Testis (tissue), 2 donors: ENCODE measurements at regions not wholly inside any gene's neighbourhood (a gene's known extent, or its start where the extent isn't known, plus 50 kb on each side); places are given as distances from the start of the nearest gene placed in this dataset.

Experiments
- DNase-seq: peaks from one replicate; pipeline ENCODE4 v3.0.0-alpha.2; 2019
- H3K27ac ChIP-seq, 2 donors: fragments of 200-600 bp; sonication (generic); one replicate each; pipeline ENCODE4 v1.5.1; 2019
- H3K27me3 ChIP-seq: fragments of 200-600 bp; sonication (generic); one replicate; pipeline ENCODE4 v1.5.1; 2019
- H3K36me3 ChIP-seq: fragments of 200-600 bp; sonication (generic); one replicate; pipeline ENCODE4 v1.5.1; 2017; ENCODE audit warnings: low read depth; ENCODE audit errors: missing control alignments
- H3K4me1 ChIP-seq: fragments of 200-600 bp; sonication (generic); one replicate; pipeline ENCODE4 v1.5.1; 2019
- H3K4me3 ChIP-seq, 2 donors: fragments of 200-600 bp; sonication (generic); one replicate each; pipeline ENCODE4 v1.5.1; 2017 to 2019
- H3K9me3 ChIP-seq: fragments of 200-600 bp; sonication (generic); one replicate; pipeline ENCODE4 v1.5.1; 2017
- POLR2A ChIP-seq: fragments of 450-650 bp; IDR thresholded peaks from one replicate; pipeline ENCODE4 v1.6.1; 2017; ENCODE audit warnings: antibody characterized with exemption, mild to moderate bottlenecking, moderate library complexity
- WGBS, 2 donors: methylation state at CpG; one replicate each; pipeline ENCODE4 v1.1.5; 2018; 5-methylcytosine and 5-hydroxymethylcytosine counted together
- intact Hi-C: fragments of 100-400 bp; cut with DNase I; formaldehyde crosslinking; loops from one replicate; pipeline ENCODE4 v1.15.1; 2023; ENCODE audit warnings: low total_unique reads
- TF ChIP-seq, protein P1 (sequence below), 3 experiments: fragments of 450-650 bp in 2 of 3; fragments of 200-600 bp in 1 of 3; sonication (generic) in 1 of 3; IDR thresholded peaks; one replicate each; pipeline ENCODE4 v1.5.1; 2016 to 2019; ENCODE audit warnings: antibody characterized with exemption in 3 of 3, mild to moderate bottlenecking in 2 of 3, moderate library complexity in 1 of 3

DNA sequence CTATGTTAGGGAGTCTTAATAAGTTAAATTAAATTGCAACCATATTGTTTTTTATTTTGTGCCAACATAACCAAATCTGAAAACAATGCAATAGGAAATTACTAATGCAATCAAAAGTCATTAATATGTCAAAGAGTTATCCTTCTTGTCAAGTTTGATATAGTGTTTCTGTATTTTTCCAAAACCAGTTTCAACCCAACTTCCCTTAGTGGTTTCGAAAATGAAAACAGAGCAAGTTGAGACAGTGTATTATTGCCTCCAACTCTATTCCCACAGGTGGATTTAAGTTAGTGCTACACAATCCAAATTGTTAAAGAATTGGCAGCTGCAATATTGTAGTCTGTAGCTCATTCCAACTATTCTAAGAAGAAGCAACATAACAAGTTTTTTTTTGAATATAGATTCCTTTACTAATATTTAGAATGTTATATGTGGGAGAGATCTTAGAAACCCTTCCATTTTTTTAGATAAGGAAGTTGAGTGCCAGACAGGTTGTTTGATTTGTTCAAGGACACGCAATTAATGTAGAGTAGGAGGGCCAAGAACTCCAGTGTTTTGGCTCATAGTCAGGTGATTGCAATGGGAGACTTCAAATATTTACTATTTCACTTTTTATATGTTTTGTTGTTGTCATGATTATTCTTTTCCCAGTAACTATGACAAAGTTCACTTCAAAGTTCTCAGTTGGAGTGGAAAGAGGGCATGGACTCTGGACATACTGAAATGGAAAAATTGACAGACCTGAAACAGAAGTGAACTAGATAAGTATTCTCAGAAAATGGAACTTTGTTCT, 282.4 kb upstream of the HSF2 start:
- H3K9me3 ChIP-seq: no peaks in the 10 kb centered on the region
- H3K4me3 ChIP-seq: no peak overlapping the region
- no peaks in the 10 kb centered on the region for H3K36me3 ChIP-seq
- intact Hi-C loops: no loop called here
- TF ChIP-seq, protein P1, sequence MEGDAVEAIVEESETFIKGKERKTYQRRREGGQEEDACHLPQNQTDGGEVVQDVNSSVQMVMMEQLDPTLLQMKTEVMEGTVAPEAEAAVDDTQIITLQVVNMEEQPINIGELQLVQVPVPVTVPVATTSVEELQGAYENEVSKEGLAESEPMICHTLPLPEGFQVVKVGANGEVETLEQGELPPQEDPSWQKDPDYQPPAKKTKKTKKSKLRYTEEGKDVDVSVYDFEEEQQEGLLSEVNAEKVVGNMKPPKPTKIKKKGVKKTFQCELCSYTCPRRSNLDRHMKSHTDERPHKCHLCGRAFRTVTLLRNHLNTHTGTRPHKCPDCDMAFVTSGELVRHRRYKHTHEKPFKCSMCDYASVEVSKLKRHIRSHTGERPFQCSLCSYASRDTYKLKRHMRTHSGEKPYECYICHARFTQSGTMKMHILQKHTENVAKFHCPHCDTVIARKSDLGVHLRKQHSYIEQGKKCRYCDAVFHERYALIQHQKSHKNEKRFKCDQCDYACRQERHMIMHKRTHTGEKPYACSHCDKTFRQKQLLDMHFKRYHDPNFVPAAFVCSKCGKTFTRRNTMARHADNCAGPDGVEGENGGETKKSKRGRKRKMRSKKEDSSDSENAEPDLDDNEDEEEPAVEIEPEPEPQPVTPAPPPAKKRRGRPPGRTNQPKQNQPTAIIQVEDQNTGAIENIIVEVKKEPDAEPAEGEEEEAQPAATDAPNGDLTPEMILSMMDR (IDR thresholded peaks at IDR 0.05): no peak
- no peak for TF ChIP-seq POLR2A
- no peaks in the 10 kb centered on the region for H3K27me3 ChIP-seq
- H3K4me1 ChIP-seq: no peaks in the 10 kb centered on the region
- 53 to 64% methylated on average over 2 of the region's 2 CpGs for WGBS, 2 donors
- no peak for DNase-seq
- H3K27ac ChIP-seq: no peak overlapping the region

DNA sequence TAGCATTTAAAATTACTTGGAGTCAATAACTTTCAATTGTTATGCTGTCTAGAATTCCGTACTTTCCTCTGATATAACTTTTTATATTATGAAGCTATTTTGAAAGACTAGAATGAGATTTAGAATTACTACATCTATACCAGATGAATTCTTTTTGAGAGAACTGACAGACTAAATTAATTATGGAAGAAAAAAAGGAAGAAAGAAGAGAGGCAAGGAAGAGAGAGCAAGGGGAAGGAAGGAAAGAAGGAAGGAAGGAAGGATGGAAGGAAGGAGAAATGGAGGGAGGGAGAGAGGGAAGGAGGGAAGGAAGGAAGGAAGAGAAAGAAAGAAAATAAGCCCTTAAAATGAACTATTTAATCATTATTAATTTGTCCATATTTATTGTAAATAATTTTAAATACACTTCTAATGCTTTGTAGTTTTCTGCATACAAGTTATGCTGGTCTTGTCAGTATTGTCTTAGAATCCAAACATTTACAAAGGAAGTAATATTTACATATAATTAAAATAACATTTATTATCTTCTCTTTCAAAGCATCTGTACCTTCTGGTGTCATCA, 280.4 kb upstream of the HSF2 start:
- Histone ChIP-seq H3K36me3 (no peaks in the 10 kb centered on the region), H3K4me1 (no peaks in the 10 kb centered on the region), H3K9me3 (no peaks in the 10 kb centered on the region), H3K27ac (no peak overlapping the region), H3K4me3 (no peak overlapping the region), H3K27me3 (no peaks in the 10 kb centered on the region)
- TF ChIP-seq, protein P1 (IDR thresholded peaks at IDR 0.05): no peak
- no peak for TF ChIP-seq POLR2A
- 95 to 96% methylated on average over 1 of the region's 1 CpG for WGBS, 2 donors
- DNase-seq: no peak
- intact Hi-C loops: no loop called here

DNA sequence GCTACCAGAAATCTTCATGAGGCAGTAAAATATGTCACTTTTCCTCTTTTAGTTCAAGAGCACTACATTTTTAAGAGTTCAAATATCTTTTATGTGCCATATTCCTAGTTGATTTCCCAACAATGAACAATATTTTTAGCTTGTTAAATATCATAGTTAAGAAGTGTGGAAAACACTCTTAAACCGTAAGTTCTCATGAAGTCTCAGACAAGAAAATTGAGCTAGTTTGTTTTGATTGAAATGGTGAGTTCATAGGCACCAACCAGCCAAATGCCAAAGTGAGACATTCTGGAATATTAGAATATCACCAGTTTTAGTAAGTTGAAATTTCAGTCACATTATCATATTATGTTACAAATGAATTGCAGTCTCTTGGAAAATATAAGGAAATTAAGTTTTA, 277.2 kb upstream of the HSF2 start:
- Histone ChIP-seq H3K27ac (no peak overlapping the region), H3K27me3 (no peaks in the 10 kb centered on the region), H3K4me1 (no peaks in the 10 kb centered on the region), H3K9me3 (no peaks in the 10 kb centered on the region), H3K36me3 (no peaks in the 10 kb centered on the region), H3K4me3 (no peak overlapping the region)
- 86 to 89% methylated on average over 1 of the region's 1 CpG for WGBS, 2 donors
- intact Hi-C loops: no loop called here
- no peak for DNase-seq
- TF ChIP-seq, protein P1 (IDR thresholded peaks at IDR 0.05): no peak
- no peak for TF ChIP-seq POLR2A

- no peaks in the 10 kb centered on the region for H3K9me3 ChIP-seq
- H3K36me3 ChIP-seq: no peaks in the 10 kb centered on the region
- intact Hi-C loops: no loop called here
- no peaks in the 10 kb centered on the region for H3K27me3 ChIP-seq
- DNase-seq: no peak
- no peak overlapping the region for H3K27ac ChIP-seq
- WGBS, 2 donors: 64 to 84% methylated on average over 2 of the region's 2 CpGs
- TF ChIP-seq, protein P1 (IDR thresholded peaks at IDR 0.05): no peak
- TF ChIP-seq POLR2A: no peak
- no peaks in the 10 kb centered on the region for H3K4me1 ChIP-seq
- no peak overlapping the region for H3K4me3 ChIP-seq
These were observed 276.8 kb upstream of the HSF2 start for GRCh38 chr6:122122686-122123085.

DNA sequence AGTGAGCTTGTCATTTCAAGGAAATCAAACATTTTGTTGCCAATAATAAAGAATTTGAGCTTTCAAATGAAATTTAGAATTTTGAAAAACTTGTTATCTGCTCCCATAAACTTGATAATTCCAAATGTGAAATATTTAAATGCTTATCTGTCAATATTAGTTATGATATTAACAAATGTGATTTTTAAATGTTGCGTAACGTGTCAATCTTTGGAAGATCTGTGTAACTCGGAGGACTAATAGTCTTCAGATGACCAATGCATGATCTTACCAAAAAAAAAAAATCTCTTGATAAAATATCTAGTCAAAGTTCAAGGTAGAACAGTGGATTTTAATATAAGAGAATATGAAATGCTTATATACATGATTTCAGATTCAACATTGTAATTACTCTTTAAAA, 274.5 kb upstream of the HSF2 start:
- intact Hi-C loops: no loop called here
- no peaks in the 10 kb centered on the region for H3K4me1 ChIP-seq
- 89 to 97% methylated on average over 3 of the region's 3 CpGs for WGBS, 2 donors
- no peaks in the 10 kb centered on the region for H3K9me3 ChIP-seq
- DNase-seq: no peak
- no peaks in the 10 kb centered on the region for H3K27me3 ChIP-seq
- no peak overlapping the region for H3K27ac ChIP-seq
- H3K36me3 ChIP-seq: no peaks in the 10 kb centered on the region
- no peak overlapping the region for H3K4me3 ChIP-seq
- TF ChIP-seq, protein P1 (IDR thresholded peaks at IDR 0.05): no peak
- no peak for TF ChIP-seq POLR2A
